A673 (cell line): ENCODE measurements at regions not wholly inside any gene's neighbourhood (a gene's known extent, or its start where the extent isn't known, plus 50 kb on each side); places are given as distances from the start of the nearest gene placed in this dataset.

Source experiments
- CTCF ChIP-seq: fragments of 300-800, 200-600 bp; sonication (generic); conservative IDR thresholded peaks from 2 replicates; pipeline ENCODE4 v1.5.1; 2017; ENCODE audit warnings: low read depth, mild to moderate bottlenecking, antibody characterized with exemption, low read length, moderate library complexity, mixed read lengths
- EZH2 ChIP-seq: fragments of 200-600 bp; sonication (generic); IDR thresholded peaks from 2 replicates; pipeline ENCODE4 v1.6.1; 2017; ENCODE audit warnings: borderline replicate concordance, low read depth, mild to moderate bottlenecking, mixed read lengths, antibody characterized with exemption, low read length; ENCODE audit not compliant: poor library complexity, severe bottlenecking

GRCh38 chr13:77434289-77434688 is 101.2 kb upstream of the SCEL start:
- TF ChIP-seq CTCF: no peak
- TF ChIP-seq EZH2: no peak
